SK-N-SH (cell line): ENCODE measurements at regions not wholly inside any gene's neighbourhood (a gene's known extent, or its start where the extent isn't known, plus 50 kb on each side); places are given as distances from the start of the nearest gene placed in this dataset.

Source experiments
- CTCF ChIP-seq: fragments of 200-600 bp; sonication (generic); IDR thresholded peaks from 2 replicates; pipeline ENCODE4 v1.6.1; 2017; ENCODE audit warnings: antibody characterized with exemption, mild to moderate bottlenecking, moderate library complexity
- TAF1 ChIP-seq: IDR thresholded peaks from 2 replicates; pipeline ENCODE4 v1.6.1; 2012; ENCODE audit warnings: low read depth, mild to moderate bottlenecking, low read length, moderate library complexity, borderline replicate concordance
- USF2 ChIP-seq: fragments of 150-350 bp; IDR thresholded peaks from 2 replicates; pipeline ENCODE4 v1.6.1; 2017; ENCODE audit warnings: antibody characterized with exemption, low read length, low read depth, borderline replicate concordance
- TF ChIP-seq, protein P1 (sequence below): IDR thresholded peaks from 2 replicates; pipeline ENCODE4 v1.4.0; 2012; ENCODE audit warnings: low read depth, borderline replicate concordance

GRCh38 chr1:87887100-87887499 lies 558.4 kb downstream of the LMO4 start:
- no peak for TF ChIP-seq CTCF
- no peak for TF ChIP-seq USF2
- TF ChIP-seq TAF1, result no peak
- TF ChIP-seq, protein P1, sequence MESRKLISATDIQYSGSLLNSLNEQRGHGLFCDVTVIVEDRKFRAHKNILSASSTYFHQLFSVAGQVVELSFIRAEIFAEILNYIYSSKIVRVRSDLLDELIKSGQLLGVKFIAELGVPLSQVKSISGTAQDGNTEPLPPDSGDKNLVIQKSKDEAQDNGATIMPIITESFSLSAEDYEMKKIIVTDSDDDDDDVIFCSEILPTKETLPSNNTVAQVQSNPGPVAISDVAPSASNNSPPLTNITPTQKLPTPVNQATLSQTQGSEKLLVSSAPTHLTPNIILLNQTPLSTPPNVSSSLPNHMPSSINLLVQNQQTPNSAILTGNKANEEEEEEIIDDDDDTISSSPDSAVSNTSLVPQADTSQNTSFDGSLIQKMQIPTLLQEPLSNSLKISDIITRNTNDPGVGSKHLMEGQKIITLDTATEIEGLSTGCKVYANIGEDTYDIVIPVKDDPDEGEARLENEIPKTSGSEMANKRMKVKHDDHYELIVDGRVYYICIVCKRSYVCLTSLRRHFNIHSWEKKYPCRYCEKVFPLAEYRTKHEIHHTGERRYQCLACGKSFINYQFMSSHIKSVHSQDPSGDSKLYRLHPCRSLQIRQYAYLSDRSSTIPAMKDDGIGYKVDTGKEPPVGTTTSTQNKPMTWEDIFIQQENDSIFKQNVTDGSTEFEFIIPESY, result no peak
